GM18867 (cell line): ENCODE measurements at regions not wholly inside any gene's neighbourhood (a gene's known extent, or its start where the extent isn't known, plus 50 kb on each side); places are given as distances from the start of the nearest gene placed in this dataset.
A peak's percentile ranks its signal among the peaks of the same experiment; 100 is the strongest.

Experiments used
- ATAC-seq: cut with Tn5 transposase; IDR thresholded peaks from one replicate; pipeline ENCODE4 v1.9.1; 2021; ENCODE audit warnings: mild to moderate bottlenecking, moderate library complexity; ENCODE audit not compliant: unreplicated experiment

DNA sequence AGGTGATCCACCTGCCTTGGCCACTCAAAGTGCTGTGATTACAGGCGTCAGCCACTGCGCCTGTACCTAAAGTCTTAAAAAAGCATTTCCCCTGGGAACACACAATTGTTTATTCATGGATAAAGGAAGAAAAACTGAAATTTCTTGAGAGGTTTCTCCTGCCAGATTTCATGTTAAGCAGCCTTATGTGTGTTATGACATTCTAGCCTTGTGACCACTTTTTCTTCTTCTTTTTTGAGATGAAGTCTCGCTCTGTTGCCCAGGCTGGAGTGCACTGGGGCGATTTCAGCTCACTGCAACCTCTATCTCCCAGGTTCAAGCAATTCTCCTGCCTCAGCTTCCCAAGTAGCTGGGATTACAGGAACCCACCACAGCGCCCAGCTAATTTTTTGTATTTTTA lies 57.8 kb upstream of the PLAC8 start:
- ATAC-seq, result no peak

DNA sequence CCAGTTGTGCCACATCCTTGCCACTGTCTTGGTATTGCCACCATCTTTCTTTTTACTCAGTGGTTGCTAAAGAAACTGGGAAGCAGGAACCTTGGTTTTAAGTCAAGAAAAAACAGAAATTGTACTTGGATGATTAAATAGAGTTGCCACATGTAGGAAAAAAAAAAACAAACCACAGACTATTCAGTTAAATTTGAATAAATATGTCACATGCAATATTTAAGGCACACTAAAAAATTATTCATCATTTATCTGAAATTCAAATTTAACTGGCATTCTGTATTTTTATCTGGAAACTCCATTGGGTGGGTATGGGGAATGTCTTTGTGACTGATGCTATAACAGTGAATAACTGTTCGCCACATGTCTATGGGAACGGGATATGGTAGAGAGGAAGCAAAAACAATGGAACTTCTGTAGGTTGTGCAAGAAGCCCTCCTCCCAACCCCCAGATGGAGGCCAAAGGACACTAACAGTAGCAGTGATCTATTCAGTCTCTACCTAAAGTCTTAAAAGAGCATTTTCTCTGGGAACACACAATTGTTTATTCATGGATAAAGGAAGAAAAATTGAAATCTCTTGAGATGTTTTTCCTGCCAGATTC lies 57.0 kb upstream of the PLAC8 start:
- ATAC-seq, result no peak

DNA sequence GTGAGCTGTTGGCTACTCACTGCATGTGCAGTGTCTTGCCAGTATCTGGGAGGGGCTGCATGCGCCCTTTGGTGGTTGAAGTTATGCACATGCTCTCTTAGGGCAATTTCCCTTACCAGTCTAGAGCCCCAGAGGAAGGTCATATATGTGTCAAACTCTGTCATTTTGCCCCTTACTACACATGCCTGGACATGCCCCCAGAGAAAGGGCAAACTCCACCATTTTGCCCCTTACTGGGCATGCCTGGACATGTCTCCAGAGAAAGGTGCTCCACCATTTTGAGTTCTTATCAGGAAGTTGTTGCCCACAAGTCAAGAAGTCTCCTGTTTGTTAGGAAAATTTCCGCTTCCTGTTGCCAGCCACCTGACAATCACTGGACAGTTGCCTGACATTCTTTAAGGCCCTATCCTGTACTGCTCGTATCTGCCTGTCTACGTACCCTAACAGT lies 56.4 kb upstream of the PLAC8 start:
- ATAC-seq, result peak; percentile 56
